Fibroblast of villous mesenchyme (primary cell): ENCODE measurements at regions not wholly inside any gene's neighbourhood (a gene's known extent, or its start where the extent isn't known, plus 50 kb on each side); places are given as distances from the start of the nearest gene placed in this dataset. TPM values are rescaled to one million over a fixed set of nuclear protein-coding genes. Genes with fewer than 3 reads are reported as not detected.

Source experiments
- DNase-seq: peaks from one replicate; pipeline ENCODE4 v3.0.0-alpha.2; 2010; ENCODE audit warnings: low read depth
- H3K4me3 ChIP-seq: 2 replicates; pipeline ENCODE4 v1.5.1; 2011; ENCODE audit warnings: low read depth, mild to moderate bottlenecking, low read length
- small RNA-seq: library from RNA; depleted of rRNA; stranded (forward); fragments of <200 nt; gene quantifications from one replicate; pipeline ENCODE3, GENCODE V24; 2012
- TF ChIP-seq, protein P1 (sequence below): IDR thresholded peaks from 2 replicates; pipeline ENCODE4 v1.5.1; 2012; ENCODE audit warnings: low read depth, mild to moderate bottlenecking, low read length; ENCODE audit not compliant: insufficient read depth

DNA sequence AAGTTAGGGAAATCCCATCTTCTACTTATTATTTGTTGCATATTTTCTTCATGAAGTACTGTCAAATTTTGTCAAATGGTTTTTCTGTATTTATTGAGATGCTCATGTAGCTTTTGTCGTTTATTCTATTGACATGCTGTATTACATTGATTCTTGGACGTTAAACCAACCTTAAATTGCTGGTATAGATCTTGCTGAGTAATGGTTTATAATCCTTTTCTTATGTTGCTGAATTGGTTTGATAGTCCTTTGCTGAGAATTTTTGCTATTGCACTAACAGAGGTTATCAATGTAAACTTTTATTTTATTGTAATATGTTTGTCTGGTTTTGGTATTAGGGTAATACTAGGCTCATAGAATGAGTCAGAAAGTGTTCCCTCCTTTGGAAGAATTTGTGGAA is 54.3 kb upstream of the COL6A5 start:
- DNase-seq, result no peak
- TF ChIP-seq, protein P1, sequence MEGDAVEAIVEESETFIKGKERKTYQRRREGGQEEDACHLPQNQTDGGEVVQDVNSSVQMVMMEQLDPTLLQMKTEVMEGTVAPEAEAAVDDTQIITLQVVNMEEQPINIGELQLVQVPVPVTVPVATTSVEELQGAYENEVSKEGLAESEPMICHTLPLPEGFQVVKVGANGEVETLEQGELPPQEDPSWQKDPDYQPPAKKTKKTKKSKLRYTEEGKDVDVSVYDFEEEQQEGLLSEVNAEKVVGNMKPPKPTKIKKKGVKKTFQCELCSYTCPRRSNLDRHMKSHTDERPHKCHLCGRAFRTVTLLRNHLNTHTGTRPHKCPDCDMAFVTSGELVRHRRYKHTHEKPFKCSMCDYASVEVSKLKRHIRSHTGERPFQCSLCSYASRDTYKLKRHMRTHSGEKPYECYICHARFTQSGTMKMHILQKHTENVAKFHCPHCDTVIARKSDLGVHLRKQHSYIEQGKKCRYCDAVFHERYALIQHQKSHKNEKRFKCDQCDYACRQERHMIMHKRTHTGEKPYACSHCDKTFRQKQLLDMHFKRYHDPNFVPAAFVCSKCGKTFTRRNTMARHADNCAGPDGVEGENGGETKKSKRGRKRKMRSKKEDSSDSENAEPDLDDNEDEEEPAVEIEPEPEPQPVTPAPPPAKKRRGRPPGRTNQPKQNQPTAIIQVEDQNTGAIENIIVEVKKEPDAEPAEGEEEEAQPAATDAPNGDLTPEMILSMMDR, result no peak
- no peak overlapping the region for H3K4me3 ChIP-seq

DNA sequence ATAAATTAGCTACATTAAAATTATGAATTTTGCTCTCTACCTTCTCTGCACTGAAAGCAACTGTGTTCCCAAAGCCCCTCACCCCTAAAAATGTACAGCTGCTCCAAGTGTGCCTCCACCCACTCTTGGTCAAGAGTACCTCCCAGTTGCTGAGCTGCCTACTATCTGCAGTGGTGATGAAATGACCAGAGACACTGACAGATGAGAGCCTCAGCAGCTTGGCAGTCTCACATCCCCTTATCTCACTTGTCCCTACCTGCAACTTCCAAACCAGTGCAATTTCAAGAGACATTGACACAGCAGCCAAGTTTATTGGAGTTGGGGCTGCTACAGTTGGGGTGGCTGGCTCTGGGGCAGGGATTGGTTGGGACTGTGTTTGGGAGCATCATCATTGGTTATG is 52.2 kb upstream of the COL6A5 start:
- DNase-seq, result no peak
- no peak overlapping the region for H3K4me3 ChIP-seq
- TF ChIP-seq, protein P1, result no peak

Small RNA genes lying in the stretch of these regions (small RNA-seq; reads per million reads assigned to genes)
- gene ENPP7P3, result not detected
- not detected for gene SNRPCP8
